Smooth muscle cell of the brain vasculature (primary cell): ENCODE measurements at regions not wholly inside any gene's neighbourhood (a gene's known extent, or its start where the extent isn't known, plus 50 kb on each side); places are given as distances from the start of the nearest gene placed in this dataset.
A peak's percentile ranks its signal among the peaks of the same experiment; 100 is the strongest.
"Not testable (repeated sequence)": the region's sequence is repeated elsewhere in the genome, so short reads cannot be mapped to it uniquely, and the experiment has no call there.

ENCODE experiments used
- DNase-seq: peaks from one replicate; pipeline ENCODE4 v3.0.0-alpha.2; 2012; ENCODE audit warnings: low read depth, low spot score

DNA sequence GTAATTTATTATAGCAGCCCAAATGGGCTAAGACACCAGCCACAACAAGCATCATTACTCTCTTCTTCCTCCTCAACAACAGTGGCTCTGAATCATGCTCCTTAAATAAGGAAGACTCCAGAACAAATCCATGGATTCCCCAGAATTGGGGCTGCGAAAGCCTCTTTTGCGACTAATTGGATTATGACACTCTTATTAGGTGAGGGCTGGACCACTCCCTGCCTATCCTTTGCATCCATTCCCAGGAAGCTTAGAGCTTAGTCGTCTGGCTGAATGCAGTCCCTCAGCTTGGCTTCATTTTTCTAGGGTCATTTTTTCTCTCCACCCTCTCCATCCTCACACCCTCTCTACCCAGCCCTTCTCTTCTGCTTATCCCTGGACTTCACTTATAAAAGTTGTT, 227.7 kb downstream of the ZNF621 start:
- DNase-seq: no peak

DNA sequence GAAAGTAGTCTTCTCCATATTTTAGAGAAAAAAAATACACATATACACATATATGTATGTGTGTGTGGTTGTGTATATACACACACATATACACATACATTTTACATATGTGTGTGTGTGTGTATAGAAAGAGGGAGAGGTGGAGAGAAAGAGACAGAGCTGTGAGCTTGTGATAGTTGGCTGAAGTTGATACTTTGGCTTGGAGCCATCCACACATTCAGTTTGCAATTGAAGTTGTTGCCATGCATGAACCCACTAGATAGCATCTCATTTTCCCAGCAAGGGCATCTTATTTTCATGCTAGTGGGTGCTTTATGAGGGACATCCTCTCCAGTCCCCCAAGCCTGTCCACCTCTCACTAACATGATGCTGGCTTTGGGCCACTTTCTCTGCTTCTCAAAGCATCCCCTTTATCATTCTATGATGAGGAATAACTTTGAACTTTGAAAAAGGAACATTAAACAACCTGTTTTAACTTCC, 228.6 kb downstream of the ZNF621 start:
- no peak for DNase-seq

DNA sequence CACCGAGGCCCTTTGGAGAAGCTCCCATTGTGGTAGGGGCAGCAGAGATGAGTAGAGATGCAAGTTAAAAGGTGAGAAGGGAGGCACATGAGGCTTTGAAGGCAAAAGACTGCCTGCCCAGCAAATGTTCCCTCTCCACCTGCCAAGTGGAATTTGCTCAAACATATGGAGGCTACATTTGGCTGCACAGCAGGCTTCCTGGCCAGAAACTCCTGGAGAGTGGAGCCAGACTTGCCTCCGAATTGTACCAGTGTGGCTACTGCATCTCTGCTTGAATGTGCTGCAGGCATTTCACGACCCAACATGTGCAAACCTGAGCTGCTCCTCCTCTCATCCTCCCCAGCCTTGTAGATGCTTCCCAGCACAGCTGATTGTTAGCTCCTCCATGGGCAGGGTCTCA, 229.2 kb downstream of the ZNF621 start:
- no peak for DNase-seq

DNA sequence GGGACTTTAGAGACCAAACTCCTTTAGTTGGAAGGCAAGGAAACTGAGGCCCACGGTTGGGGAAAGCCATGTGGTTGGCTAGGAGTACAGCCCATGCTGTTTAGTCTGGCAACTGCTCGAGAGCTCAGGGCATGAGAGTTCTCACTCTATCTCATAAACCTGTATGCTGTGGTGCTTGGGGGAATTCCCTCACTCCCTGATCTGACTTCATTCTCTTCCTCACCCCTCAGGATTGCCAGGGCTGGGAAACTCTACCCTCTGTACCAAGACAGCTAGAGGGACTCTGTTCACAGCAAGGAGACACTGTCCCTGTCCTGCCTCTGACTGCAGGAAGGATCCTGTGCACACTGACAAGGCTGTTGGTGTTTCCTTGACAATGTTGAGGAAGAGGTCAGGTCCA, 230.2 kb downstream of the ZNF621 start:
- DNase-seq: no peak

DNA sequence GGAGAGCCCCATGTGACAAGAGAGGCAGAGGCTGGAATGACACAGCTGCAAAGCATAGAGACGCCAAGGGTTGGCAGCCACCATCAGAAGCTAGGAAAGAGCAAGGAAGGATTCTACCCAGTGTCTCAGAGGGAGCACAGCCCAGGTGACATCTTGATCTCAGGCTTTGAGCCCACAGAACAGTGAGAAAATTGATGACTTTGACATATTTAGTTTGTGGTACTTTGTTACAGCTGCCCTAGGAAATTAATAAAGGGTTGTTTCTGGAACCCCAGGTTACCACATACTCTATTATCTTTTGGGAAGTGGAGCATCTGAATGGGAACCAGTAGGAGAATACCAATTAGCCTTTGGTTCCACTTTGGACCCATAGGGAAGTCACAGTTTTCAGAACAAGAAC, 231.7 kb downstream of the ZNF621 start:
- no peak for DNase-seq

DNA sequence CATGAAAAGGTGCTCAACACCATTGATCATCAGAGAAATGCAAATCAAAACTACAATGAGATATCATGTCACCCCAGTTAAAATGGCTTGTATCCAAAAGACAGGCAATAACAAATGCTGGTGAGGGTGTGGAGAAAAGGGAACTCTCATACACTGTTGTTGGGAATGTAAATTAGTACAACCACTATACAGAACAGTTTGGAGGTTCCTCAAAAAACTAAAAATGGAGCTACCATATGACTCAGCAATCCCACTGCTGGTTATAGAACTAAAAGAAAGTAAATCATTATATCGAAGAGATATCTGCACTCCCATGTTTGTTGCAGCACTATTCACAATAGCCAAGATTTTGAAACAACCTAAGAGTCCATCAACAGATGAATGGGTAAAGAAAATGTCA, 238.0 kb downstream of the ZNF621 start:
- not testable (repeated sequence) for DNase-seq

DNA sequence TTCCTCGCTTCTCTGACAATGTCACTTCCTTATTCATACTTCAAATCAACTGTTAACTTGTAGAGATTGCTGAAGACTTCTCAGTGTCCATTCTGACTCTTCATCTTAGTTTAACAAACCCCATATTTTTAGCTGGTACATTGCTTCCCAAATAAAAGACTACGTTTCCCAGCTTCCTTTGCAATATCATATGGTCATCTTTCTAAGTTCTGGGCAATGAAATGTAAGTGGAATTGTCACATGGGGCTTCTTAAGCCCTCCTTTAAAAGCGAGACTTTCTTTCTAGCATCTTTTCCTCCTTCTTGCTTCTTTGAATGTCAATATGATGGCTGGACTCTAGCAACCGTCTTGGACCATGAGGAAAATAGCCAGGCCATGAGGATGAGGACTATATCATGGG, 239.0 kb downstream of the ZNF621 start:
- DNase-seq: no peak

DNA sequence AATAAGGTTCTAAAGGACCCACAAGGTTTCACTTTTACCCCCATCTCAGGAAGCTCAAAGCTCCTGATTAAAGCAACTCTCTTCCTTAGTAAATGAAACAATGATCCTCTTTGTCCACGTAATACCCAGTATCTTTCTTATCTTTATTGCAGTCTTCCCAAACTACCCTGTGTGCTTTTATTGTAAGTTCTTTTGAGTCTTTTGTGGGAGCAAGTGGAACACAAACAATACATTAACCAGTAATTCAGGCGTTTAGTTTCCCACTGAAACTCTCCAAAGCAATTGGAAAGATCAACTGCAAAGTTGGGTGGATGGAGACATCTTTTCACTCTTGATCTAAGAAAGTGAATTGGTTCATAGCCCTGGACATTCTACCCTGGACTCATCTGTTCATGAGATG, 240.0 kb downstream of the ZNF621 start:
- no peak for DNase-seq

DNA sequence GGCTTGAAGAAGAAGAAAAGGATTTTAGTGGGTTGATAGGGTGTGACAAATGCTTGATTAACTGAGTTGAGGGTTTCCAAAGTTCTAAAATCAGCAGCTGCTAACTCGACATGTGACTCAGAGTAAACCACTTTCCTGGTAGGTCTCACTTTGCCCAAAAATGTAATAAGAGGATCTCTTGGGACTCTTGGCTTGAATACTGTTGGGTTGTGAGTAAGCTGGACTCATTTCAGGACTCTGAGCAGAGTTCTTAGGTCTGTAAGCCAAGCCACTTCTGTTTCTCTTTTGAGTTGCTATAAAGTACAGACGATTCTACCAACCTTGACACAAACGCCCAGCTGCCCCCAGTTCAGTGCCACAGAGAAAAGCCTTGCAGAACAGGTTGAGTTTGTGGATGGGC, 241.1 kb downstream of the ZNF621 start:
- no peak for DNase-seq

DNA sequence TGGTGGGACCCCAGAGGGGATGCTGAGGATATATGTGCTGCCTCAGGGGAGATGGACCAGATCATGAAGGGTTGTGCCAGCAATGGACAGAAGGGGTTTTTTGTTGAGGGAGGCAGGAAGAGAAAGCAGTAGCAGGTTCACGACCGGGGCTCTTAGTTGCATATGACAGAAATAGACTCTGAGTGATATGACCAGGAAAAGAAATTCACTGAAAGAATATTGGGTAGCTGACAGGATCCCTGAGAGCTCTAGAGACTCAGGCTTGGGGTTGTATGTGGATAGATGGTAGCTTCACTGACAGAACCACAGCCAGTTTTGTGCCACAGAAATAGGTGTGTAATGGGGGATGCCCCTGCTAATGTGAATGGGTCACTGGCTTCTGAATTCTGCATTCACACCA, 241.6 kb downstream of the ZNF621 start:
- DNase-seq: no peak

DNA sequence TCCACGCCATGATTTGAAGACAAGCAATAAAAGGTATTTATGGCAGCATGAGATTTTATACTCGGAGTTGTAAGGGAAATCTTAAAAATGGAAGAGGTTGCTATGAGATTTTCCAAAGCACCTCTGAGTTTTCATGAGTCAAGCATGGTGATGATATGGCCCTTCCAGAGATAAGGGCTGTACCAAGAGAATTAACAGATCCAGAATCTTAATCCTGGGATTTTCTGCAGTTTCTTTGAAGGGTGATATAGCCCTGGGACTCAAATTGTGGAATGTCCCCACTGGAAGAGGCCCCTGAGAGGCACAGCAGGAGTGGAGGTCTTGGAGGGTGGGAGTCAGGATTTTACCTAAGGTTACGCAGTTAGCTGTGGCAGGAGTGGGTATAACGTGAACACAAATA, 243.3 kb downstream of the ZNF621 start:
- no peak for DNase-seq

DNA sequence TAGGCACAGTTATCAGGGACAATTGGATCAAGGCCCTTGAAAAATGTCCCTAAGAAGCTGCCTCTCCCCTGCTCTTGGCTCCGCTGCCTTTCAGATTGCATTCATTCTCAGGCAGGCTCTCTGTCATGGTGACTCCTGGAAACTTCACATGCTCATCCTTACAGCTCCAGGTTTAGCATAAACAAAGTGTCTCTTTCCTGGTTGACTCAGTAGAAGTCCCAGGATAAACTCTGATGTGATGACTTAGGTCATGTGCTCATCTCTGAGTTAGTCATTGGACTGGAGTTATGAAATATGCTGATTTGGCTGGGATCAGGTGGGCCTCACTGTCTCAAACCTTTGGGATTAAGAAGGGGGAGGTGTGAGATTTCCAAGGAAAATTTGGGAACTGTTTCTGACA, 243.8 kb downstream of the ZNF621 start:
- no peak for DNase-seq

DNA sequence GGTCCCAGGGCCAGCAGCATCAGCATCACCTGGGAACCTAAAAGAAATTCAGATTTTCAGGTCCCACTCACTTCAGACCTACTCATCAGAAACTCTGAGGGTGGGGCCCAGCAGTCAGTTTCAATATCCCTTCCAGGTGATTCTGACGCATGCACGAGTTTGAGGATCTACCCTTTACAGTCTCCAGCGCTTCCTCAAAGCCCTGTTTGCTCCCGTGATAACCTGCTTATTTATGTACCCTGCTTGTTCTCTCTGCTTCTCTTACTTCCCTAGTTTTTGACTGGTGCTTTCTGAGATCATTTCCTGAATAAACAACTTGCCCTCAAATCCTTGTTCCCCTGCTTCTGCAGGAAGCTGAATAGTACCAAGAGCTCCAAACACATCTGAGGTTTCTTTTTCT, 245.3 kb downstream of the ZNF621 start:
- DNase-seq: no peak

DNA sequence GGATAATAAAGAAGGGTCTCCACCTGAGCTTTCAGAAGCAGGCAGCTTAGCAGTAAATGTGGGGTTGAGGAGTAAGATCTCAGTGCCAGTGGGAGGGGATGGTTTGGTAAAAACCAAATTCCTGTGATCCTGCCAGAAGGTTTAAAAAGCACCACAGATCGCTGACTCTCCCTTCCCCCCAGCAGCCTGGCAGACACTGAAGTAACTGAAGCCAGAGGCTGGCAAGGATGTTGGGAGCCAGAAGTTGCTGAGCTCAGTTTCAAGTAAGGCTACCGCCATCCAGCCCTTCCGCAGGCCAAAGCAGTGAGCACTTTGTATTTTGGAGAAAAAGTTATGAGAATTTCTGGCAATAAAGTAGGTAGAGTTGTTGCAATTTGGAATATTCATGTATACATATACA, 246.4 kb downstream of the ZNF621 start:
- DNase-seq: no peak

DNA sequence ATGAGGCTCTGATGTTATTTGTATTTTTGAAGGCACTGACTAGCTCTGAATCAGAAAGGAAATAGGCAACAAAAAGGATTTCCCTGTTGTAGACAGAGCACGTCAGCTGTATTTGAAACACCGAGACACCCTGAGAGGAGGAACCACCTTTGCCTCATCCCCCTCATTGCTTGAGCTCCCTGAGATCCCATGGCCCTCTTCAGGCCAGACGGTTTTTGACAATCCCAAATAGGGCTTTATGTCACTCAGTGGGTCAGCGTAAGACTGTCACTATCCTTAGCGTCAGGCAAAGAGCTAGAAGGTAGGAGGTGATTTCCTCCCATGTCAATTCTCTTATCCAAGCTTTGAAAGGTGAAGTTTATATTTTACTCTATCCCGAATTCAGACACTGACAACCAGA, 254.3 kb downstream of the ZNF621 start:
- DNase-seq: no peak

DNA sequence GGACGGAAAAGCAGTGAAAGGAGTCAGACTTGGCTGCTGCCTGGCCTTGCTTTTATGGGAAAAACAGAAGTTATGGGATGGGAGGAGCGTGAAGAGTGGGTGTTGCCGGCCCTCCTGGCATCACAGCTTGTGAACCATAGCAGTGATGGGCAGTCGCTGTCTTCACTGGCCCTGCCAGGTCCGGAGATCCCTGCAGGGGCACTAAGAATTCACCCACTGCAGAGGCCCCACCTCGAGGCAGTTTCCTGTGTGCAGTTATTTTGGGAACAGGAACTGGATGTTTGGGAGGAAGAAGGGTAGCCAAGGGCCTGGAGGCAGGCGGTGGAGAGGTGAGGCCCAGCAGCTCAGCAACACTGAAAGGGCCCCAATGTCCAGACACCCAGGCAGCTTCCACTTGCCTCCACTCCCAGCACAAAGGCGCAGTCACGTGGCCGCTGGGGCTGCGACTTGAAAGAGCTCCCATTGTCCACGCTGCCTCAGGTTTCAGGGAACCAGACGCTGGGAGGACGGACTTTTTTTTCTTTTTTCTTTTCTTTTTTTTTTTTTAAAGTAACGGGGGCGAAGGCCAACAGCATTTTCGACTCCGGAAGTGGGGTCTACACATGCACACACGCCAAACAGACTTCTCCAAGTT, 255.6 kb downstream of the ZNF621 start:
- DNase-seq: peak; percentile 51

DNA sequence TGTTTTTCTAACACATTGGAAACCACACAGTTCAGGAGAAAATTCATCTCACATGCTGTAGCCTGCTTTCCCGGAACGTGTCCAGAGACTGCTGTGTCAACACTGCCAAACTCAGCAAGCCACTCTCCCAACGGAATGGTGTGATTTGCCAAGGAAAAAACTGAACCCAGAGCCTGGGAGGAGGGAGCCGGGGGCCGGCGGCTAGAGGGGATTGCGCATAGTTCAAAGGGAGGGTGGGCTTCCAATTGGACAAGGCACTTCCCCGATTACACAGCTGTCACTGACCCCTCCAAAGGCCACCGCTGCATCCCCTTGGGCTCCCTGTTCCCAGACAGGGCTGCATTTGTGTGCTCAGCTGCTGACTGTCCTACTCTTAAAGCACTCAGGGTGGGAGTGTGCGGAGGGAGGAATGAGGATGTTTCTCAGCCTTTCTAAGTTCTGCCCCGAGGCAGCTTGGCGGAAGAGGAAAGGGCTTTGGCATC, 256.2 kb downstream of the ZNF621 start:
- DNase-seq: peak; percentile 86

DNA sequence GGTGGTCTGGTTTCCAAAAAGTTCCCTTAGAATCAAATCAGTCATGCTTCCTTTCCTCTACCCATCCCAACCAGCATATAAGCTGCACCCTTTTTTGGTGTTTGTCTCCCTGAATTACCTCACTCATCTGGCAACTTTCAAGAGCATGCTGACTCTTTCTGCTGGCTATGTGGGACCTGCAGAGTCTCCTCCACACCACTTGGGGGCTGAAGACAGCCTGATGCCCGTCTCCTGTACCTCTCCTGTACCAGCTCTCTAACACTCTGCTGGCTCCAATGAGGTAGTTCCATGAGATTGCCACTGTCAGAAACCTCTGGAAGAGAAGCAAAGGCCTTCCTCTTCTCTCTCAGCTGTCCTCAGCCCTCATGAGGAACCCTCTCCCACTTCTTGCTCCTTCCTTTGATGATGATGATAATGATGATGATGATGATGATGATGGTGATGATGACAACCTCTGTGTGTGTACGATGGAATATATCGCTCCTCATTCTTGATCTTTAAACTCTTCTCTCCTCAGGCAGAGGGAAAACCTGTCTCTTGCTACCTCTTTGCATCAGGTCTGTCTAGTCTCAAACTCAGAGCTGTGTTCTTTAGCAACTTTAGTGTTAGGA, 257.5 kb downstream of the ZNF621 start:
- no peak for DNase-seq

DNA sequence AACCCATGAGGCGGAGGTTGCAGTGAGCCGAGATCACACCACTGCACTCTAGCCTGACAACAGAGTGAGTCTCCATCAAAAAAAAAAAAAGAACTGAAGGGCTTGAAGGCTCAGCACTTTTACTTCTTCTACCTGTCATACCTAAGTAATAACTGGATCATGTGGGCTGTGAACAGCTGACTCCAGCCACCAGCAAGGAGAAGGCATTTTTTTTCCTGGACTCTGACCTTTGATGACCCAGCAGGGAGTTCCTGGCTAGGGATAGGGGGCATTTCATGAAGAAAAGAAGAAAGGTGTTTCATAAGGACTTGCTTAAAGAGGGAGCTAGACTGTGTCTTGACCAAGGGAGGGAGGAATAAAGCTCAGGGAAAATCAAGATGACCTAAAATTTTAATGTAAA, 266.0 kb downstream of the ZNF621 start:
- no peak for DNase-seq

DNA sequence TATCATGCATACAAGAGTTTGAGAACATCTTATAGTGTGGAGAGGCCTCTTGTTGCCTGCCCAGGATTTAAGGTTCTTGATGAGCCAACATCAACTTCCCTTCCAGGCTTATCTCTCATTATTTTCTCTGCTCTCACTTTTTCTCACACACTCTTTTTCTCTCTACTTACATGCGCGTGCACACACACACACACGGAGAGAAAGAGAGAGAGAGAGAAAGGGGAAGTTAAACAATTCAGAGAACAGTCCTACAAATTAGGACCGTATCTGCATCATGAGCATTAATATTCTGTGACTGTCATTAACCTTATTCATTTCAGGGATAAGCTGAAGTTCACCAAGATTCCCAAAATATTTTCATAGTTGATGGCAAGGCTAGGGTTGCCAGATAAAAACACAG, 269.0 kb downstream of the ZNF621 start:
- DNase-seq: no peak

DNA sequence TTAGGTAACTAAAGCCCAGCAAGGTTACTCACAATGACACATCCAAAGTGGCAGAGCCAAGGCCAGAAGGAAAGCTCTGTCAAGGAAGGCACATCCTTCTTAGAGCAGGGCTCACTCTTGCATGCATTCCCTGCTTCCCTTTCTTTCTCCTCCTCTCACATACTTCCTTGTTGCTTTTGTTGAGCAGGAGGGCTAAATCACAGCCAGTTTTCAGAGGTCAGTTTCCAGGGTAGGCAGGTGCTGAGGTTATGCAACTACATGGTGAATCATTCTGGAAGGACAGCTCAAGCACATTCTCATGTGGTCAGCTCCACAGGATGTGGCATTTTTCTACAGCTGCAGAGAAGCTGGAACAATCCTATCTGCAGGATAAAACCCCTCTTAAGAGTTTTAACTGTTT, 275.6 kb downstream of the ZNF621 start:
- DNase-seq: peak; percentile 94

DNA sequence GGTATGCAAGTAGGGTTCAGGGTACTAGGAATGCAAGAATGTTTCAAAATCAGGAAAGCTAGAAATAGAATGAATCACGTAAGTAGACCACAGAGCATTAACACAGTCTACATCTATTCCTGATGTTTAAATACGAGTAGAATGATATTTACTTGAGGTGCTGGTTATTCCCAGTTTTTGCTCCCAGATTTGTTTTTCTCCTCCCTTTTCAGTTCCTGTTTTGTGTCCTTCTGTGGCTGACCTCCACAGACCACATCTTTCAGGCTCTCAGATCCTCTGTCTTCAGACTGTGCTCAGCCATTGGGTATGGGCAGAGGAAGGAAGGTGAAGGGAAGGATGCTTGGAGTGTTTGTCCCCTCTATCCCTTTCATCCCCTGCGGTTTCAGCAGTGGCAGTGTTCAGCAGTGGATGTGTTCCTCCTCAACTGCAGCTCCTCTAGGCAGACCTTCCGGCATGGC, 276.6 kb downstream of the ZNF621 start:
- DNase-seq: no peak

DNA sequence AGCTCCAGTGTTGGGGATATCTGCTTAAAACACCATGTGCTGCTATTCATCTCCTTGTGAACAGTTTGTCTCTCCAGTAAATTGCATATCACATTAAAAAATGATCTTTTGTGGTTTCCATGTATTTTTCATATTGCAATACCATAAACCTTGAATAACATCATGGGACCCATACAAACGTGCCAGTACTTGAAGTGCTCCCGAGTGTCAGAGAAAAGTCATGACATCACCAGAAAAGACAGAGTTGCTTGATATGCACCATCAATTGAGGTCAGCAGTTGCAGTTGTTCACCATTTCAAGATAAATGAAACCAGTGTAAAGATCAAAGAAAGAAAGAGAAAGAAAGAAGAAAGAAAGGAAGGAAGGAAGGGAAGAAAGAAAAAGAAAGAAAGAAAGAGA, 278.6 kb downstream of the ZNF621 start:
- no peak for DNase-seq

DNA sequence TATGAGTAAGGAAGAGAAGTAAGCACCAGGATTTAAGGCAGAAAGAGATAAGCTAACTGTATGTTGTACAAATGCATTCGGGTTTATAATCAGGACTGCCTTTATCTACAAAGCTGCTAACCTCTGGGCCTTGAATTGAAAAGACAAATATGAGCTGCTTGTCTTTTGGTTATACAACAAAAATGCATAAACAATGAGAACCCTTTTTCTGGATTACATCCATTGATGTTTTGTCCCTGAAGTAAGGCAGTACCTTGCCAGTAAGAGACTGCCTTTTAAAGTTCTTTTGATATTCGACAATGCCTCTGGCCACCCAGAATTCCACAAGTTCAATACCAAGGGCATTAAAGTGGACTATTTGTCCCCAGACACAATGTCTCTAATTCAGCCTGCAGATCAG, 280.7 kb downstream of the ZNF621 start:
- DNase-seq: no peak
